Neural progenitor cell (in vitro differentiated cells): ENCODE measurements at regions not wholly inside any gene's neighbourhood (a gene's known extent, or its start where the extent isn't known, plus 50 kb on each side); places are given as distances from the start of the nearest gene placed in this dataset.
A peak's percentile ranks its signal among the peaks of the same experiment; 100 is the strongest.

Experiments
- DNase-seq: peaks from one replicate; pipeline ENCODE4 v3.0.0-alpha.2; 2016; ENCODE audit warnings: low spot score
- H2AFZ ChIP-seq: fragments of 200-600 bp; sonication (generic); replicated peaks from 2 replicates; pipeline ENCODE4 v1.6.1; 2016; ENCODE audit warnings: antibody characterized with exemption
- H3F3A ChIP-seq: fragments of 200-600 bp; sonication (generic); 2 replicates; pipeline ENCODE4 v1.6.1; 2016; ENCODE audit warnings: antibody characterized with exemption, low read depth
- H3K27ac ChIP-seq: fragments of 200-600 bp; sonication (generic); 2 replicates; pipeline ENCODE4 v1.5.1; 2016; ENCODE audit warnings: mild to moderate bottlenecking
- H3K27me3 ChIP-seq: fragments of 200-600 bp; sonication (generic); 2 replicates; pipeline ENCODE4 v1.6.1; 2016; ENCODE audit warnings: mild to moderate bottlenecking, moderate library complexity
- H3K36me3 ChIP-seq: fragments of 200-600 bp; sonication (generic); 2 replicates; pipeline ENCODE4 v1.5.1; 2016
- H3K4me1 ChIP-seq: fragments of 200-600 bp; sonication (generic); 2 replicates; pipeline ENCODE4 v1.6.1; 2016; ENCODE audit warnings: mixed run types
- H3K4me2 ChIP-seq: fragments of 200-600 bp; sonication (generic); 2 replicates; pipeline ENCODE4 v1.6.1; 2016
- H3K4me3 ChIP-seq: fragments of 200-600 bp; sonication (generic); 2 replicates; pipeline ENCODE4 v1.5.1; 2016
- H3K79me2 ChIP-seq: fragments of 200-600 bp; sonication (generic); 2 replicates; pipeline ENCODE4 v1.6.1; 2016; ENCODE audit warnings: low read depth
- H3K9ac ChIP-seq: fragments of 200-600 bp; sonication (generic); 2 replicates; pipeline ENCODE4 v1.6.1; 2016
- H3K9me3 ChIP-seq: fragments of 200-600 bp; sonication (generic); 2 replicates; pipeline ENCODE4 v1.5.1; 2016; ENCODE audit warnings: low read depth
- H4K20me1 ChIP-seq: fragments of 200-600 bp; sonication (generic); 2 replicates; pipeline ENCODE4 v1.6.1; 2016; ENCODE audit warnings: low read depth
- H3K27ac Mint-ChIP-seq: 3 replicates; pipeline ENCODE4 v1.8.0; 2021; ENCODE audit warnings: mixed read lengths
- H3K27me3 Mint-ChIP-seq: 2 replicates; pipeline ENCODE4 v1.8.0; 2022; ENCODE audit warnings: low read depth, mild to moderate bottlenecking, inconsistent platforms, moderate library complexity, mixed read lengths; ENCODE audit not compliant: insufficient read depth
- H3K36me3 Mint-ChIP-seq: 3 replicates; pipeline ENCODE4 v1.8.0; 2021; ENCODE audit warnings: mixed read lengths
- H3K4me1 Mint-ChIP-seq: 3 replicates; pipeline ENCODE4 v1.8.0; 2021; ENCODE audit warnings: mixed read lengths
- H3K4me3 Mint-ChIP-seq: 3 replicates; pipeline ENCODE4 v1.8.0; 2021; ENCODE audit warnings: mild to moderate bottlenecking, moderate library complexity, mixed read lengths
- H3K9me3 Mint-ChIP-seq: 3 replicates; pipeline ENCODE4 v1.8.0; 2020; ENCODE audit warnings: mixed read lengths
- CTCF ChIP-seq: fragments of 200-600 bp; sonication (generic); IDR thresholded peaks from 2 replicates; pipeline ENCODE4 v1.5.1; 2017; ENCODE audit warnings: antibody characterized with exemption, mild to moderate bottlenecking
- EZH2 ChIP-seq: fragments of 200-600 bp; sonication (generic); IDR thresholded peaks from 2 replicates; pipeline ENCODE4 v1.6.1; 2017; ENCODE audit warnings: antibody characterized with exemption, mild to moderate bottlenecking, moderate library complexity
- EZH2phosphoT487 ChIP-seq: fragments of 200-600 bp; sonication (generic); IDR thresholded peaks from 2 replicates; pipeline ENCODE4 v1.6.1; 2017; ENCODE audit warnings: antibody characterized with exemption

- Histone ChIP-seq H3K4me3 (no peak overlapping the region), H3K36me3 (no peaks in the 10 kb centered on the region), H3K9ac (no peak overlapping the region), H3K4me1 (no peaks in the 10 kb centered on the region), H3K4me2 (no peak overlapping the region), H4K20me1 (no peaks in the 10 kb centered on the region), H3K79me2 (no peaks in the 10 kb centered on the region), H3K27ac (no peak overlapping the region), H3K27me3 (no peaks in the 10 kb centered on the region), H3F3A (no peaks in the 10 kb centered on the region), H3K9me3 (peaks cover 19% of the 10 kb centered on the region), H2AFZ (no peak overlapping the region)
- Mint-ChIP-seq H3K36me3 (peaks cover 4% of the 10 kb centered on the region), H3K4me3 (no peak overlapping the region), H3K4me1 (no peaks in the 10 kb centered on the region), H3K27ac (no peak overlapping the region), H3K9me3 (peaks cover 23% of the 10 kb centered on the region), H3K27me3 (no peaks in the 10 kb centered on the region)
- peak; percentile 22 for DNase-seq
- TF ChIP-seq EZH2phosphoT487 (no peak), CTCF (peak; percentile 57), EZH2 (no peak)
These were observed 424.0 kb upstream of the RGMB start for GRCh38 chr5:98349251-98349989.

GRCh38 chr5:98349990-98350365 lies 423.5 kb upstream of the RGMB start:
- Mint-ChIP-seq H3K36me3 (peaks cover 4% of the 10 kb centered on the region), H3K9me3 (peaks cover 21% of the 10 kb centered on the region)
- H3K4me1 ChIP-seq, result no peaks in the 10 kb centered on the region

GRCh38 chr5:98354922-98355321 lies 418.5 kb upstream of the RGMB start:
- H3K4me1 ChIP-seq, result no peaks in the 10 kb centered on the region
- no peak overlapping the region for H3K4me3 Mint-ChIP-seq
- no peak overlapping the region for H3K4me3 ChIP-seq
- DNase-seq, result no peak
- H3K27ac ChIP-seq, result no peak overlapping the region
- no peak overlapping the region for H3K27ac Mint-ChIP-seq
- H3K27me3 Mint-ChIP-seq, result no peaks in the 10 kb centered on the region
- peaks cover 18% of the 10 kb centered on the region for H3K9me3 Mint-ChIP-seq
- no peaks in the 10 kb centered on the region for H3F3A ChIP-seq
- H3K79me2 ChIP-seq, result no peaks in the 10 kb centered on the region
- H3K4me1 Mint-ChIP-seq, result no peaks in the 10 kb centered on the region
- no peak overlapping the region for H2AFZ ChIP-seq
- H3K4me2 ChIP-seq, result no peak overlapping the region
- H3K27me3 ChIP-seq, result no peaks in the 10 kb centered on the region
- TF ChIP-seq EZH2, result no peak
- TF ChIP-seq EZH2phosphoT487, result no peak
- no peak for TF ChIP-seq CTCF
- peaks cover 1% of the 10 kb centered on the region for H3K36me3 Mint-ChIP-seq
- no peaks in the 10 kb centered on the region for H3K36me3 ChIP-seq
- H3K9me3 ChIP-seq, result peaks cover 10% of the 10 kb centered on the region
- H3K9ac ChIP-seq, result no peak overlapping the region
- H4K20me1 ChIP-seq, result no peaks in the 10 kb centered on the region

More at GRCh38 chr5:98349990-98350365, 423.5 kb upstream of the RGMB start:
- H3K9ac ChIP-seq, result no peak overlapping the region
- no peak overlapping the region for H2AFZ ChIP-seq
- H4K20me1 ChIP-seq, result no peaks in the 10 kb centered on the region
- Mint-ChIP-seq H3K27me3 (no peaks in the 10 kb centered on the region), H3K4me3 (no peak overlapping the region), H3K27ac (no peak overlapping the region), H3K4me1 (no peaks in the 10 kb centered on the region)
- H3K36me3 ChIP-seq, result no peaks in the 10 kb centered on the region
- no peaks in the 10 kb centered on the region for H3F3A ChIP-seq
- no peak for TF ChIP-seq EZH2
- no peak for TF ChIP-seq CTCF
- TF ChIP-seq EZH2phosphoT487, result no peak
- peaks cover 19% of the 10 kb centered on the region for H3K9me3 ChIP-seq
- no peaks in the 10 kb centered on the region for H3K79me2 ChIP-seq
- no peaks in the 10 kb centered on the region for H3K27me3 ChIP-seq
- H3K4me3 ChIP-seq, result no peak overlapping the region
- H3K27ac ChIP-seq, result no peak overlapping the region
- DNase-seq, result no peak
- H3K4me2 ChIP-seq, result no peak overlapping the region
